A549 (cell line): ENCODE measurements at regions not wholly inside any gene's neighbourhood (a gene's known extent, or its start where the extent isn't known, plus 50 kb on each side); places are given as distances from the start of the nearest gene placed in this dataset.

Experiments
- ESRRA ChIP-seq: fragments of 150-350 bp; IDR thresholded peaks from 2 replicates; pipeline ENCODE4 v1.6.1; 2014; ENCODE audit warnings: mild to moderate bottlenecking, low read length, borderline replicate concordance
- JUN ChIP-seq, 2 experiments: fragments of >200 bp; sonication (Bioruptor Twin); formaldehyde crosslinking; IDR thresholded peaks; 2 replicates in 1 of 2; 3 replicates in 1 of 2; pipeline ENCODE4 v1.6.1; 2016 to 2017
- MYC ChIP-seq: IDR thresholded peaks from 2 replicates; pipeline ENCODE4 v1.6.1; 2012; ENCODE audit warnings: mild to moderate bottlenecking, inconsistent platforms, low read length, improper control_type of control experiment, borderline replicate concordance
- POLR2A ChIP-seq: IDR thresholded peaks from 2 replicates; pipeline ENCODE4 v1.6.1; 2012; ENCODE audit warnings: mild to moderate bottlenecking, low read length
- TF ChIP-seq, protein P1 (sequence below): fragments of >200 bp; sonication (Bioruptor Twin); formaldehyde crosslinking; IDR thresholded peaks from 3 replicates; pipeline ENCODE4 v1.5.1; 2016
- TF ChIP-seq, protein P2 (sequence below): fragments of 450-650 bp; IDR thresholded peaks from 2 replicates; pipeline ENCODE4 v1.6.1; 2014; ENCODE audit warnings: antibody characterized with exemption
- TF ChIP-seq, protein P3 (sequence below): fragments of 250-450 bp; sonication (Bioruptor Pico); IDR thresholded peaks from 2 replicates; pipeline ENCODE4 v1.5.0; 2021; ENCODE audit warnings: mild to moderate bottlenecking, moderate library complexity, borderline replicate concordance

DNA sequence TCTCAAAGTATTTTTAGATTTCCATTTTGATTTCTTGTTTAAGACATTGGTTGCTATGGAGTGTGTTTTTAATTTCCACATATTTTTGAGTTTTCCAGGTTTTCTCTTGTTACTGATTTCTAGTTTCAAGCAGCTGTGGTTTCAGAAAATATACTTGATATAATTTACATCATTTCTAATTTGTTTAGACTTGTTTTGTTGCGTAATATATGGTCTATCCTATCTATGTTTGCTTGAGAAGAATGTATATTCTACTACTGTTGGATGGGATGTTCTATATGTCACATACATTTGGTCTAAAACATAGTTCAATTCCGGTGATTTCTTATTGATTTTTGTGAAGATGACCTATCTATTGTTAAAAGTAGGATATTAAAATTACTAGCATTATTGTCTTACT lies 170.5 kb upstream of the EMCN start:
- no peak for TF ChIP-seq POLR2A
- TF ChIP-seq, protein P1, sequence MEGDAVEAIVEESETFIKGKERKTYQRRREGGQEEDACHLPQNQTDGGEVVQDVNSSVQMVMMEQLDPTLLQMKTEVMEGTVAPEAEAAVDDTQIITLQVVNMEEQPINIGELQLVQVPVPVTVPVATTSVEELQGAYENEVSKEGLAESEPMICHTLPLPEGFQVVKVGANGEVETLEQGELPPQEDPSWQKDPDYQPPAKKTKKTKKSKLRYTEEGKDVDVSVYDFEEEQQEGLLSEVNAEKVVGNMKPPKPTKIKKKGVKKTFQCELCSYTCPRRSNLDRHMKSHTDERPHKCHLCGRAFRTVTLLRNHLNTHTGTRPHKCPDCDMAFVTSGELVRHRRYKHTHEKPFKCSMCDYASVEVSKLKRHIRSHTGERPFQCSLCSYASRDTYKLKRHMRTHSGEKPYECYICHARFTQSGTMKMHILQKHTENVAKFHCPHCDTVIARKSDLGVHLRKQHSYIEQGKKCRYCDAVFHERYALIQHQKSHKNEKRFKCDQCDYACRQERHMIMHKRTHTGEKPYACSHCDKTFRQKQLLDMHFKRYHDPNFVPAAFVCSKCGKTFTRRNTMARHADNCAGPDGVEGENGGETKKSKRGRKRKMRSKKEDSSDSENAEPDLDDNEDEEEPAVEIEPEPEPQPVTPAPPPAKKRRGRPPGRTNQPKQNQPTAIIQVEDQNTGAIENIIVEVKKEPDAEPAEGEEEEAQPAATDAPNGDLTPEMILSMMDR = no peak
- TF ChIP-seq JUN (IDR thresholded peaks at IDR 0.05) = no peak
- no peak for TF ChIP-seq MYC
- TF ChIP-seq, protein P2, sequence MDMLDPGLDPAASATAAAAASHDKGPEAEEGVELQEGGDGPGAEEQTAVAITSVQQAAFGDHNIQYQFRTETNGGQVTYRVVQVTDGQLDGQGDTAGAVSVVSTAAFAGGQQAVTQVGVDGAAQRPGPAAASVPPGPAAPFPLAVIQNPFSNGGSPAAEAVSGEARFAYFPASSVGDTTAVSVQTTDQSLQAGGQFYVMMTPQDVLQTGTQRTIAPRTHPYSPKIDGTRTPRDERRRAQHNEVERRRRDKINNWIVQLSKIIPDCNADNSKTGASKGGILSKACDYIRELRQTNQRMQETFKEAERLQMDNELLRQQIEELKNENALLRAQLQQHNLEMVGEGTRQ = no peak
- TF ChIP-seq, protein P3, sequence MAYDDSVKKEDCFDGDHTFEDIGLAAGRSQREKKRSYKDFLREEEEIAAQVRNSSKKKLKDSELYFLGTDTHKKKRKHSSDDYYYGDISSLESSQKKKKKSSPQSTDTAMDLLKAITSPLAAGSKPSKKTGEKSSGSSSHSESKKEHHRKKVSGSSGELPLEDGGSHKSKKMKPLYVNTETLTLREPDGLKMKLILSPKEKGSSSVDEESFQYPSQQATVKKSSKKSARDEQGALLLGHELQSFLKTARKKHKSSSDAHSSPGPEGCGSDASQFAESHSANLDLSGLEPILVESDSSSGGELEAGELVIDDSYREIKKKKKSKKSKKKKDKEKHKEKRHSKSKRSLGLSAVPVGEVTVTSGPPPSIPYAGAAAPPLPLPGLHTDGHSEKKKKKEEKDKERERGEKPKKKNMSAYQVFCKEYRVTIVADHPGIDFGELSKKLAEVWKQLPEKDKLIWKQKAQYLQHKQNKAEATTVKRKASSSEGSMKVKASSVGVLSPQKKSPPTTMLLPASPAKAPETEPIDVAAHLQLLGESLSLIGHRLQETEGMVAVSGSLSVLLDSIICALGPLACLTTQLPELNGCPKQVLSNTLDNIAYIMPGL (CRISPR knock-in tag) = no peak
- TF ChIP-seq ESRRA = no peak
